ENCODE measurements at regions not wholly inside any gene's neighbourhood (a gene's known extent, or its start where the extent isn't known, plus 50 kb on each side); places are given as distances from the start of the nearest gene placed in this dataset.

DNA sequence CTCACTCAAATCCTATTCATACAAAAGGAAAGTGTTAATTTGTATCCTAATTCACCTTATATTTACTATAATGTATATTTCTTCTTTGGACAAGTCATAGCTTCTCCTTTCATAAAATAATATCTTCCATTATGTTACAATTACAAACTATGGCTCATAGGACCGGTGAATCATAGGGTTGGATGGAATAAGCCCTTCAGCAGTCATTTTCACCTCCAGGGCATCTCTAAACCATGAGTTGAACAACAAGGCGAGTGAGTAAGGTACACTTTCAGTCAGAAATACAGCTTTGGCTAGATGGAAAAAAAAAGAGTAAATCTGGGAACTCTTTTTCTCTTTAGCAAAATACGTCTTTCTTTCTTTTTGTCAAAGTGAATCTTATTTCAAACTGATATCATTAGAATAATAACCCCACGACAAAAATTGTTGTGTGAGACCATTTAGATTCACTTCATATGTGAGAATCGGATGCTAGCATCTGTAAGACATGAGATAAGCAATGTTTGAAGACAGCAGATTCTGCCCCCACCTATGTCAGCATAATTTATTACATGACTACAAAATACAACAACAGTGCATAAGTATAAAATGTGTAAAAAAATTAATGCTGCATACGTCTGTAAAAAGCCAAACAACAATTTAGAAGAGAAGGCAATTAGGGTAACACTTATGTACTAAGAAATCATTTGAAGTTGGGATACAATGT lies 184.4 kb upstream of the SLC38A2 start:
- H3K27ac ChIP-seq, result no peak overlapping the region

GRCh38 chr12:46556105-46556559 lies 183.6 kb upstream of the SLC38A2 start:
- H3K27ac ChIP-seq, result no peak overlapping the region
- TF ChIP-seq ZFX (IDR thresholded peaks at IDR 0.05) (no peak), CTCF (conservative IDR thresholded peaks at IDR 0.05) (no peak)

More for the DNA sequence above, 184.4 kb upstream of the SLC38A2 start:
- TF ChIP-seq CTCF (conservative IDR thresholded peaks at IDR 0.05) (no peak), ZFX (IDR thresholded peaks at IDR 0.05) (no peak)

DNA sequence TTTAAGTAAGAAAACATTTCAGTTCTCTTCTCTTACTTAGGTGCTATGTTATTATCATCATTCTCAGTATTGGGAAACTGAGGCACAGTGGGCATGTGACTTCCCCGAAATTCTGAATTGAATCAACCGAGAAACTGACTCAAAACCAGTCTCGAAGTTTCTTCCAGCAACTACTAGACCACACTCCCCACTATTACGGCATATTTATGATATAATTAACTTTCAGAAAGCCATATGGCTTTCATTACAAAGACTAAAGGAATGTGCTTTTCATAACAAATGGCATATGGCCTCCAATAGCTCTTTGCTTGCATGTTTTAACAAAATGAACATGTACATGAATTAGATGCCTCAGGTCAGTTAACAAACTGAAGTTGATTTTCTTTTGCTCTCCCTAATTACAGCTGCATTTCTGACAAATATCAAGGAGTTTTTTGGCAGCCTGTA lies 182.9 kb upstream of the SLC38A2 start:
- H3K27ac ChIP-seq, result no peak overlapping the region

DNA sequence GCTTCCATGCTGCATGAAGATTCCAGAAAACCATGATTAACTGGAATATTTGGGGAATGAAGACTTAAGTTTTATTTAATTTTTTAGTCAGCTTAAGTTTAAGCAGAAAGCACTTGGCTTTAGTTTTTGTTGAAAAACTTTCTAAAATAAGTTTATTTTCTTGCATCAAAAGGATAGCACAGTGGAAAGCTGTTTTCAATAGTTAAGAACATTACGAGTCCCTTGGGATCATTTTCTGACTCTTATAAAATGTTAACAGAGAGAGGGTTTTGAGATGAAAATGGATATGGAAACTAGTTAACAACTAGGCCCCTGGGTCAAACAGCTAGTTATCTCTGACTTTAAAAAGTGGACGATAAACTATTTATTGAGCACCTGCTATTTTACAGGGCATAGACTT lies 181.9 kb upstream of the SLC38A2 start:
- no peak overlapping the region for H3K27ac ChIP-seq
- no peak for TF ChIP-seq ZFX (IDR thresholded peaks at IDR 0.05)
- TF ChIP-seq CTCF (conservative IDR thresholded peaks at IDR 0.05), result no peak

More for the DNA sequence above, 182.9 kb upstream of the SLC38A2 start:
- TF ChIP-seq CTCF (conservative IDR thresholded peaks at IDR 0.05), result no peak
- no peak for TF ChIP-seq ZFX (IDR thresholded peaks at IDR 0.05)

GRCh38 chr12:46553911-46554310 lies 181.3 kb upstream of the SLC38A2 start:
- no peak overlapping the region for H3K27ac ChIP-seq
- no peak for TF ChIP-seq ZFX (IDR thresholded peaks at IDR 0.05)
- no peak for TF ChIP-seq CTCF (conservative IDR thresholded peaks at IDR 0.05)

DNA sequence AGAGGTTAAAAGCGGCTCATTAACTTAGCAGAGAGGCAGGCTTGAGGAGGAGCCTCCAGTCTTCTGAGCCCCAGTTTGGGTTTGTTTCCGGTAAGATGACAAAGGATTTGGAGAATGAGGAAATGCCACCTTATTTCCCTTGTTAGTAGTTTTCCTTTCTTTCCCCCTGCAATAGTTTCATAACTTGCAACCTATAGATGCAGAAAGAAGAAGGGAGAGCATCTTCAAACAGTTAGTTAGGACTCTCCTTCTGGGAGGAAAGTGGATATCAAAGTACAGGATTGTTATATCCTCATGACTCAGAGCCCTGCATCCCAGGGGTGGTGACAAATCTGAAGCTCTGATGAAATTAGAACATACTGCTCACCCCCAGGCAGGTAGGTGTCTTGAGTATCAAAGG lies 180.7 kb upstream of the SLC38A2 start:
- TF ChIP-seq ZFX (IDR thresholded peaks at IDR 0.05), result no peak
- no peak for TF ChIP-seq CTCF (conservative IDR thresholded peaks at IDR 0.05)
- no peak overlapping the region for H3K27ac ChIP-seq

DNA sequence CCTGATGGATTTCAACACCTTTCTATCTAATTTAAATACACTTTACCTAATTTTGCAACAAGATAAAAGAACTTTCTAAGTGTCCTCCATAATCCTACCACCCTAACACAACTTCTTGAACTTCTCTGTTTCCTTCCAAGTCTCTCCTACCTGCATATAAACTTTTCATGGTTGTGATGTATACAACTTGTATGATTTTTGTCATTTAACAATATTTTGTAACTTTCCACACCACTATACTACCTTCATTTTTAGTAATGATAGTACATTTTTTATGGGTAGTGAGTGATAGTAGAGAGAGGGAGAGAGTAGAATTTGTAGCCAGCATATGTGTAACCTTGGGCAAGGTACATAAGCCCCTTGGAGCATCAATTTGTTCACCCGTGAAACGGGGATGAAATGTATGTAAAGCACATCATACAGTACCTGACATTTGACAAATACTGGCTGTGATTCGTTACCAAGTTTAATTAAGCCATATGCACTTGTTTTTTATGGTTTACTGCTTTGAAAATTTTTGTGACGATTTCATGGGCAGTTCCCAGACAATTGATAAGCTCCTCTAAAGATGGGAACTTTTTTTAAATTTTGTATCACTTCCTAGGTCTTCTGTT lies 177.8 kb upstream of the SLC38A2 start:
- H3K27ac ChIP-seq, result no peak overlapping the region
- TF ChIP-seq CTCF (conservative IDR thresholded peaks at IDR 0.05), result no peak
- TF ChIP-seq ZFX (IDR thresholded peaks at IDR 0.05), result no peak

Measured in C4-2B (cell line).